Right atrium auricular region (tissue), 2 donors: ENCODE measurements at regions not wholly inside any gene's neighbourhood (a gene's known extent, or its start where the extent isn't known, plus 50 kb on each side); places are given as distances from the start of the nearest gene placed in this dataset.
A peak's percentile ranks its signal among the peaks of the same experiment; 100 is the strongest.

Experiments used
- DNase-seq: peaks from one replicate; pipeline ENCODE4 v3.0.0-alpha.2; 2019; ENCODE audit warnings: low spot score
- H3K27ac ChIP-seq, 2 donors: fragments of 200-600 bp; sonication (generic); 1 replicate in 1 of 2; 2 replicates in 1 of 2; pipeline ENCODE4 v1.5.1; 2016 to 2019
- H3K27me3 ChIP-seq, 2 donors: fragments of 200-600 bp; sonication (generic); one replicate each; pipeline versions ENCODE4 v1.5.1 to v1.6.0; 2017 to 2019
- H3K36me3 ChIP-seq: fragments of 200-600 bp; sonication (generic); one replicate; pipeline ENCODE4 v1.5.1; 2016
- H3K4me1 ChIP-seq, 2 donors: fragments of 200-600 bp; sonication (generic); one replicate each; pipeline versions ENCODE4 v1.5.1 to v1.6.0; 2017 to 2019
- H3K4me3 ChIP-seq, 2 donors: fragments of 200-600 bp; sonication (generic); 1 replicate in 1 of 2; 2 replicates in 1 of 2; pipeline ENCODE4 v1.5.1; 2017 to 2019; ENCODE audit warnings: mild to moderate bottlenecking in 1 of 2, moderate library complexity in 1 of 2
- H3K9me3 ChIP-seq, 2 donors: fragments of 200-600 bp; sonication (generic); one replicate each; pipeline ENCODE4 v1.5.1; 2019
- TF ChIP-seq, protein P1 (sequence below), 2 donors: fragments of 200-600 bp; sonication (generic); IDR thresholded peaks; one replicate each; pipeline ENCODE4 v1.5.1; 2019; ENCODE audit warnings: antibody characterized with exemption in 2 of 2

GRCh38 chr6:163843218-163843617 lies 428.7 kb downstream of the QKI start:
- H3K27ac ChIP-seq: peak overlapping the region in 1 of 2 donors; percentile 44
- TF ChIP-seq, protein P1, sequence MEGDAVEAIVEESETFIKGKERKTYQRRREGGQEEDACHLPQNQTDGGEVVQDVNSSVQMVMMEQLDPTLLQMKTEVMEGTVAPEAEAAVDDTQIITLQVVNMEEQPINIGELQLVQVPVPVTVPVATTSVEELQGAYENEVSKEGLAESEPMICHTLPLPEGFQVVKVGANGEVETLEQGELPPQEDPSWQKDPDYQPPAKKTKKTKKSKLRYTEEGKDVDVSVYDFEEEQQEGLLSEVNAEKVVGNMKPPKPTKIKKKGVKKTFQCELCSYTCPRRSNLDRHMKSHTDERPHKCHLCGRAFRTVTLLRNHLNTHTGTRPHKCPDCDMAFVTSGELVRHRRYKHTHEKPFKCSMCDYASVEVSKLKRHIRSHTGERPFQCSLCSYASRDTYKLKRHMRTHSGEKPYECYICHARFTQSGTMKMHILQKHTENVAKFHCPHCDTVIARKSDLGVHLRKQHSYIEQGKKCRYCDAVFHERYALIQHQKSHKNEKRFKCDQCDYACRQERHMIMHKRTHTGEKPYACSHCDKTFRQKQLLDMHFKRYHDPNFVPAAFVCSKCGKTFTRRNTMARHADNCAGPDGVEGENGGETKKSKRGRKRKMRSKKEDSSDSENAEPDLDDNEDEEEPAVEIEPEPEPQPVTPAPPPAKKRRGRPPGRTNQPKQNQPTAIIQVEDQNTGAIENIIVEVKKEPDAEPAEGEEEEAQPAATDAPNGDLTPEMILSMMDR (IDR thresholded peaks at IDR 0.05): no peak

GRCh38 chr6:163842467-163842866 lies 427.9 kb downstream of the QKI start:
- no peak for DNase-seq
- Histone ChIP-seq H3K4me3 (no peak overlapping the region), H3K4me1 (peaks cover 0 to 6% of the 10 kb centered on the region in 2 donors), H3K27ac (no peak overlapping the region), H3K9me3 (no peaks in the 10 kb centered on the region), H3K27me3 (no peaks in the 10 kb centered on the region), H3K36me3 (no peaks in the 10 kb centered on the region)
- TF ChIP-seq, protein P1 (IDR thresholded peaks at IDR 0.05): no peak

More at GRCh38 chr6:163843218-163843617, 428.7 kb downstream of the QKI start:
- Histone ChIP-seq H3K36me3 (no peaks in the 10 kb centered on the region), H3K4me3 (no peak overlapping the region), H3K4me1 (no peaks in the 10 kb centered on the region), H3K9me3 (no peaks in the 10 kb centered on the region), H3K27me3 (no peaks in the 10 kb centered on the region)
- no peak for DNase-seq

- no peaks in the 10 kb centered on the region for H3K27me3 ChIP-seq
- DNase-seq: no peak
- no peak overlapping the region for H3K4me3 ChIP-seq
- H3K9me3 ChIP-seq: no peaks in the 10 kb centered on the region
- H3K27ac ChIP-seq: no peak overlapping the region
- H3K4me1 ChIP-seq: peaks cover 0 to 10% of the 10 kb centered on the region in 2 donors
- TF ChIP-seq, protein P1 (IDR thresholded peaks at IDR 0.05): no peak
- H3K36me3 ChIP-seq: no peaks in the 10 kb centered on the region
Observed at GRCh38 chr6:163841733-163842132, 427.2 kb downstream of the QKI start.

- Histone ChIP-seq H3K4me1 (peaks cover 0 to 10% of the 10 kb centered on the region in 2 donors), H3K36me3 (no peaks in the 10 kb centered on the region), H3K27me3 (no peaks in the 10 kb centered on the region), H3K27ac (no peak overlapping the region), H3K4me3 (no peak overlapping the region), H3K9me3 (no peaks in the 10 kb centered on the region)
- TF ChIP-seq, protein P1 (IDR thresholded peaks at IDR 0.05): no peak
- DNase-seq: no peak
Observed at GRCh38 chr6:163841326-163841725, 426.8 kb downstream of the QKI start.

DNA sequence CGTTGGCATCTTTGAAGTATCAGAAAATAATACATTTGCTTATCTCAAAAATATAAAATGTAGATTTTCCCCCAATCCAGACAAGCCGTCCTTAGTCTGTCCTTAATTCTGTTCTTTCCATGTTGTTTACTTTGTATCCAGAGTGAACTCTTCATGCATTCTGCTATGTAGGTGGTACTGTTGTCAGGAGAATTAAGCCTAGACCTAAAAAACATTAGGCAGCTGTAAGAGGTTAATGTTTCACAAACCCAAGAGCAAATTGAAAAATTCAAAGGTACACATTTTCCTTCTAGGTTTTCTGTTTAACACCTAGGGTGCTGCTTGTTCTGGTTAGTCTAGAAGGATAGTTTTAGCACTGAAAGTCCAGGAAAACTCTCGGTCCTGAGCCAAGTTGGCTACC lies 426.4 kb downstream of the QKI start:
- no peak for DNase-seq
- Histone ChIP-seq H3K4me1 (peaks cover 0 to 10% of the 10 kb centered on the region in 2 donors), H3K27me3 (no peaks in the 10 kb centered on the region), H3K4me3 (no peak overlapping the region), H3K9me3 (no peaks in the 10 kb centered on the region), H3K36me3 (no peaks in the 10 kb centered on the region), H3K27ac (no peak overlapping the region)
- TF ChIP-seq, protein P1 (IDR thresholded peaks at IDR 0.05): no peak

DNA sequence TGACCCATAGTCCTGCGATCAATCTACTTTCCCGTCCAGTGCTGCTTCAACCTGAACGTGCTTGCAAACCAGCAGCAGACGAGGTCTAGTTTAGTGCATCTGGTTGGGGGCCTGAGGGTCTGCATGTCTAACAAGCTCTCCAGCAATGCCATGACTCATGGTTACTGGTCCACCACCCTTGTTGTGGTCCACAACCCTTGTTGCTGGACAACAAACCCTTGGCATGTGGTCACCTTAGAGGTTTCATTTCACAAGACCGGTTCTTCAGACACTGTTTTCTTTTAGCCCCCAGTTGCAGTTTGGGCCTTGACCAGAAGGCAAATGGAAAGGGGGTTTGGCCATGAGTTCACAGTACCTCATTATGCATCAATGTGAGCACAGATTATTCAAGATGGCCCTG lies 424.8 kb downstream of the QKI start:
- no peaks in the 10 kb centered on the region for H3K9me3 ChIP-seq
- no peak overlapping the region for H3K27ac ChIP-seq
- H3K36me3 ChIP-seq: no peaks in the 10 kb centered on the region
- no peak overlapping the region for H3K4me3 ChIP-seq
- DNase-seq: no peak
- H3K27me3 ChIP-seq: no peaks in the 10 kb centered on the region
- TF ChIP-seq, protein P1 (IDR thresholded peaks at IDR 0.05): no peak
- peaks cover 0 to 10% of the 10 kb centered on the region in 2 donors for H3K4me1 ChIP-seq
